ENCODE measurements at regions not wholly inside any gene's neighbourhood (a gene's known extent, or its start where the extent isn't known, plus 50 kb on each side); places are given as distances from the start of the nearest gene placed in this dataset.

- no peaks in the 10 kb centered on the region for H4K20me1 ChIP-seq (ENCODE audit: control insufficient read depth, insufficient read depth, low read depth, low read length)
- no peaks in the 10 kb centered on the region for H3K79me2 ChIP-seq (ENCODE audit: control insufficient read depth, low read length)
- H3K4me2 ChIP-seq (ENCODE audit: low read length) = no peak overlapping the region
- H3K36me3 ChIP-seq (ENCODE audit: control insufficient read depth, low read length) = no peaks in the 10 kb centered on the region
- no peaks in the 10 kb centered on the region for H3K9me2 ChIP-seq (replicated peaks; ENCODE audit: control insufficient read depth, low read length)
- 0 out of 2 replicates have a peak, but pooled peaks cover 2% of the 10 kb centered on the region for H3K4me1 ChIP-seq (ENCODE audit: control insufficient read depth, low read length)
- no peak overlapping the region for H3K4me3 ChIP-seq (ENCODE audit: low read length)
- no peaks in the 10 kb centered on the region for H3F3A ChIP-seq (ENCODE audit: control insufficient read depth, insufficient read depth)
- H3K9me3 ChIP-seq (ENCODE audit: control insufficient read depth, insufficient read depth, low read length) = no peaks in the 10 kb centered on the region
- no peak for TF ChIP-seq EZH2phosphoT487 (IDR thresholded peaks at IDR 0.05; ENCODE audit: borderline replicate concordance, low read length)
- TF ChIP-seq CTCF (IDR thresholded peaks at IDR 0.05; ENCODE audit: low read depth, low read length, poor library complexity, severe bottlenecking) = no peak
- H3K27ac ChIP-seq (ENCODE audit: low read depth, low read length) = no peak overlapping the region
- H3K27me3 ChIP-seq (ENCODE audit: control insufficient read depth, low read length) = no peaks in the 10 kb centered on the region; the same call in 1 of the 2 replicates
Observed at GRCh38 chr17:36827081-36827480, 110.2 kb upstream of the LHX1 start.

GRCh38 chr17:36829676-36830075, 107.6 kb upstream of the LHX1 start:
- Histone ChIP-seq H3K4me2 (ENCODE audit: low read length) (no peak overlapping the region), H3F3A (ENCODE audit: control insufficient read depth, insufficient read depth) (no peaks in the 10 kb centered on the region), H3K9me2 (replicated peaks; ENCODE audit: control insufficient read depth, low read length) (no peaks in the 10 kb centered on the region), H4K20me1 (ENCODE audit: control insufficient read depth, insufficient read depth, low read depth, low read length) (no peaks in the 10 kb centered on the region), H3K36me3 (ENCODE audit: control insufficient read depth, low read length) (no peaks in the 10 kb centered on the region), H3K27ac (ENCODE audit: low read depth, low read length) (no peak overlapping the region), H3K79me2 (ENCODE audit: control insufficient read depth, low read length) (no peaks in the 10 kb centered on the region), H3K9me3 (ENCODE audit: control insufficient read depth, insufficient read depth, low read length) (no peaks in the 10 kb centered on the region), H3K4me1 (ENCODE audit: control insufficient read depth, low read length) (no peaks in the 10 kb centered on the region), H3K4me3 (ENCODE audit: low read length) (no peak overlapping the region), H3K27me3 (ENCODE audit: control insufficient read depth, low read length) (no peaks in the 10 kb centered on the region; the same call in 1 of the 2 replicates)
- TF ChIP-seq EZH2phosphoT487 (IDR thresholded peaks at IDR 0.05; ENCODE audit: borderline replicate concordance, low read length) = no peak
- TF ChIP-seq CTCF (IDR thresholded peaks at IDR 0.05; ENCODE audit: low read depth, low read length, poor library complexity, severe bottlenecking) = no peak

GRCh38 chr17:36833279-36833678, 104.0 kb upstream of the LHX1 start:
- Histone ChIP-seq H3K9me2 (replicated peaks; ENCODE audit: control insufficient read depth, low read length) (no peaks in the 10 kb centered on the region), H3K4me2 (ENCODE audit: low read length) (no peak overlapping the region), H3K4me3 (ENCODE audit: low read length) (no peak overlapping the region), H4K20me1 (ENCODE audit: control insufficient read depth, insufficient read depth, low read depth, low read length) (no peaks in the 10 kb centered on the region), H3F3A (ENCODE audit: control insufficient read depth, insufficient read depth) (no peaks in the 10 kb centered on the region), H3K36me3 (ENCODE audit: control insufficient read depth, low read length) (no peaks in the 10 kb centered on the region), H3K27ac (ENCODE audit: low read depth, low read length) (no peak overlapping the region), H3K9me3 (ENCODE audit: control insufficient read depth, insufficient read depth, low read length) (no peaks in the 10 kb centered on the region), H3K79me2 (ENCODE audit: control insufficient read depth, low read length) (no peaks in the 10 kb centered on the region), H3K27me3 (ENCODE audit: control insufficient read depth, low read length) (no peaks in the 10 kb centered on the region; the same call in 1 of the 2 replicates), H3K4me1 (ENCODE audit: control insufficient read depth, low read length) (no peaks in the 10 kb centered on the region)
- TF ChIP-seq EZH2phosphoT487 (IDR thresholded peaks at IDR 0.05; ENCODE audit: borderline replicate concordance, low read length) = no peak
- TF ChIP-seq CTCF (IDR thresholded peaks at IDR 0.05; ENCODE audit: low read depth, low read length, poor library complexity, severe bottlenecking) = no peak
